ENCODE measurements at regions not wholly inside any gene's neighbourhood (a gene's known extent, or its start where the extent isn't known, plus 50 kb on each side); places are given as distances from the start of the nearest gene placed in this dataset.

DNA sequence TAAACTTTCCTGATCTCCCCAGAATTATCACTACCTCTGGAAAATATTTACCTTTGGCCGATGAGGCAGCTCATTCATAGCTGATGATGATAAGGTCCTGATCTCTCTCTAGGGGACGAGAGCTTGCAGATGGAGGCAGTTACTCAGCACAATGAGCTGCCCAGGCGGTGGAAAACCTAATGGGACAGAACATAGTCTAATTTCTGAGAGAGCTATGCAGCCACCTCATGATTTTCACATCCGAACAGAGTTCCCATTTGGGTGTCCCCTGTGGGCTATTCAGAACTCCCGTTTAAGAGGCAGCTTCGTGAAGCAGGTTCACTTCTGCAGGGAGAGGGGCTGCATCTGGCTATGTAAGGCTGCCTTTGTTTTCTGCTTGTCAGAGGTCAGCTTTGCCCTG, 724.6 kb upstream of the TMEM132C start:
- Histone ChIP-seq H3K4me1 (no peaks in the 10 kb centered on the region), H3K36me3 (no peaks in the 10 kb centered on the region), H3K27ac (no peak overlapping the region), H3K4me3 (no peak overlapping the region), H3K9me3 (replicated peaks) (no peaks in the 10 kb centered on the region), H3K27me3 (no peaks in the 10 kb centered on the region)
- no peak for DNase-seq

DNA sequence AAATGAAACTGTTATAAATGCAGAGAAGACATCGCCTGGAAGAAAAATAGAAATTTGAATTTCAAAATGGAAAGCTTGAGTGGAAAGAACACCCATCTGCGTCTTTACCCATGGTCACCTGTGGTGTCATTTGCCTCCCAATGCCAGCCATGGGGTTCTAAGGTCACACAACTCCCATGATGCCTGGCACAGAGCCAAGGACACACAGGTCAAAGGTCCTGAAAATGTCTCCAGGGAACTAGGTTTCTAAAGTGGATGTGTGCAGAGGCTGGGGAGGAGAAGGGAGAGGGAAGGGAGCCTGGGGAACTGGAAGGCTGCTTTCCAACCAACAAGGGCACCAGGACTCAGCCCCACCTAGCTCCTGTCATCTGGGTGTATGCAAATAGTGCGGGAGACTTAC, 724.0 kb upstream of the TMEM132C start:
- Histone ChIP-seq H3K27me3 (no peaks in the 10 kb centered on the region), H3K4me3 (no peak overlapping the region), H3K4me1 (peaks cover 2% of the 10 kb centered on the region; the same call in 1 of the 2 replicates), H3K36me3 (no peaks in the 10 kb centered on the region), H3K27ac (no peak overlapping the region), H3K9me3 (replicated peaks) (no peaks in the 10 kb centered on the region)
- DNase-seq, result no peak

DNA sequence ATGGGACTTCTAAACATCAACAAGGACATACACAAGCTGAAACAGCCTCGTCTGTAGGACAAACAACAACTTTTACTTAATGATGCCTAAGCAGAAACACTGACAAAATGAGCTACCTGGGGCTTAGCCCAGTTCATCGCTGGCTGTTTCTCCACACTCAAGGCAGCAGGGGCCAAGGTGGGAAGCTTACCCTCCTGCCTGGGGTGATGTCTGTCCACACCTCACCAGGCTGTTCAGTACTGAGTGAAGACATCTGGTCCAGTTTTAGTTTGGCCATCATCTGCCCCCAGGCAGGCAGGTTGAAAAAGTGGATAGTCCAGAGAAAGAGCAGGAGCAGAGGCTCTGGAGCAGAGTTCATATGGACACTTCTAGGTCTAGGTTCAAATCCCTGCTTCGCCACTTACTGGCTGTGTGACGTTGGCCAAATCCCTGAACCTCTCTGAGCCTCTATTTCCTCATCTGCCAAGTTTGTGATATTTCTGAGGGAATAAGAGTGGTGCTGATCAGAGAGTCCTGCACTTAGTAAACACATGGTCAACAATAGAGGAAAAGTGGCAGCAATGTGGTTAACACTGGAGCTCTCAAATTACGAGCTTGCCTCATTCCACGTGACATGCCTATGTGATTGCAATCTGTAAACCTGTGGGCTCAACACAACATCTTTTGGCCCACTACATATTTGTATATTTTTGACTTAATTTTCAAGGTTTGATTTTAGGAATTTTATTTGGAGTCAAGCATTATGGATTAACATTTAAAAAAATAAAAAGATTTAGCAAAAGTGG, 720.1 kb upstream of the TMEM132C start:
- Histone ChIP-seq H3K27me3 (no peaks in the 10 kb centered on the region), H3K9me3 (replicated peaks) (no peaks in the 10 kb centered on the region), H3K36me3 (no peaks in the 10 kb centered on the region), H3K4me3 (no peak overlapping the region), H3K27ac (no peak overlapping the region), H3K4me1 (peaks cover 10% of the 10 kb centered on the region)
- DNase-seq, result peak in 1 of 2 experiments; percentile 13

- peak in 1 of 2 experiments; percentile 31 for DNase-seq
- H3K27ac ChIP-seq, result no peak overlapping the region
Measured at GRCh38 chr12:127548123-127548553, 718.8 kb upstream of the TMEM132C start.

DNA sequence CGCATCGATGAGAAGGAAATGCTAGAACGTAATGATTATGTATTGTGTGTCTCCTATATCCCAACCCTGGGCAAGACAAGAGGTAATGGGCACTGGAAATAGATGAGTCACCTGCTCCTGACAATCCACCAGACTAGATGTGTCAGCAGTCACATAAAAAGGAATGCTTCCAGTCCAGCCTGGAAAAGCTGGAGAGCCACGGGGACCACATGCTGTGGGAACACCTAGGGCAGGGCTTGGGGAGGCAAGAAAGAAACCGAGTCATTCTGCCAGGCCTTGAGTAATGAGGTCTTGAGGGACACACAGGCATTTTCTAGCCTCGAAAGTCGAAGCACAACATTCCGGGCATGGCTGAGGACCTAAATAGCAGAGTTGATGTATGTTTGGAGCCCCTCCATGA, 716.7 kb upstream of the TMEM132C start:
- Histone ChIP-seq H3K36me3 (no peaks in the 10 kb centered on the region), H3K9me3 (replicated peaks) (no peaks in the 10 kb centered on the region), H3K4me3 (no peak overlapping the region), H3K27ac (no peak overlapping the region), H3K4me1 (peaks cover 10% of the 10 kb centered on the region), H3K27me3 (no peaks in the 10 kb centered on the region)
- peak; percentile 13 to 31 for DNase-seq

More at GRCh38 chr12:127548123-127548553, 718.8 kb upstream of the TMEM132C start:
- H3K27me3 ChIP-seq, result no peaks in the 10 kb centered on the region
- H3K4me3 ChIP-seq, result peak overlapping the region; percentile 17; the same call in 1 of the 2 replicates
- H3K4me1 ChIP-seq, result peaks cover 10% of the 10 kb centered on the region
- no peaks in the 10 kb centered on the region for H3K9me3 ChIP-seq (replicated peaks)
- no peaks in the 10 kb centered on the region for H3K36me3 ChIP-seq

GRCh38 chr12:127552838-127553237, 714.1 kb upstream of the TMEM132C start:
- no peaks in the 10 kb centered on the region for H3K27me3 ChIP-seq
- DNase-seq, result no peak
- peaks cover 9% of the 10 kb centered on the region for H3K4me1 ChIP-seq
- H3K4me3 ChIP-seq, result no peak overlapping the region
- no peak overlapping the region for H3K27ac ChIP-seq
- no peaks in the 10 kb centered on the region for H3K36me3 ChIP-seq
- no peaks in the 10 kb centered on the region for H3K9me3 ChIP-seq (replicated peaks)

- Histone ChIP-seq H3K36me3 (no peaks in the 10 kb centered on the region), H3K4me3 (no peak overlapping the region), H3K9me3 (replicated peaks) (no peaks in the 10 kb centered on the region), H3K27ac (no peak overlapping the region), H3K27me3 (no peaks in the 10 kb centered on the region), H3K4me1 (peaks cover 18% of the 10 kb centered on the region)
- no peak for DNase-seq
Measured at GRCh38 chr12:127555071-127555470, 711.9 kb upstream of the TMEM132C start.

- Histone ChIP-seq H3K27me3 (no peaks in the 10 kb centered on the region), H3K4me3 (no peak overlapping the region), H3K36me3 (no peaks in the 10 kb centered on the region; the same call in 1 of the 2 replicates), H3K9me3 (replicated peaks) (peaks cover 3% of the 10 kb centered on the region), H3K27ac (no peak overlapping the region), H3K4me1 (peaks cover 24% of the 10 kb centered on the region)
- no peak for DNase-seq
Measured at GRCh38 chr12:127556231-127556886, 710.6 kb upstream of the TMEM132C start.

DNA sequence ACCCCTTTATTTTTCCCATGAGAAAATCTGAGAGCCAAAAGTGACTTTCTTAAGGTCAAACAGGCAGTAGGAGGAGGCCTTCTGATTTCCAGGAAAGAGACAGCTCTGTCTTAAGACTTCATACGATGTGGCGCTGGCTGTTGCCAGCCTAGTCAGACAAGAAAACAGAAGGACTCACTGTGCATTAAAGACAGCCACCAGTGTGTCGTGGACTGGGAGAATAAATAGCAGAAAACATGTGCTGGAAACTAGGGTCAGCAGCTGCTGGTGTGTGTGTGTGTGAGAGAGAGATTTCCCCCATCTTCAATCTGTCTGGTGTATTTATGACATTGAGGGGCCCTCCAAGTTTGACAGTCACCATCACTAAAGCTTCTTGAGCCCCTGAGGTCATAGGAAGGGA, 708.6 kb upstream of the TMEM132C start:
- H3K4me1 ChIP-seq, result peaks cover 24% of the 10 kb centered on the region
- peaks cover 3% of the 10 kb centered on the region for H3K9me3 ChIP-seq (replicated peaks)
- H3K27ac ChIP-seq, result peak overlapping the region; percentile 93
- no peak overlapping the region for H3K4me3 ChIP-seq
- DNase-seq, result peak in 1 of 2 experiments; percentile 49
- H3K27me3 ChIP-seq, result no peaks in the 10 kb centered on the region
- no peaks in the 10 kb centered on the region; the same call in 1 of the 2 replicates for H3K36me3 ChIP-seq

DNA sequence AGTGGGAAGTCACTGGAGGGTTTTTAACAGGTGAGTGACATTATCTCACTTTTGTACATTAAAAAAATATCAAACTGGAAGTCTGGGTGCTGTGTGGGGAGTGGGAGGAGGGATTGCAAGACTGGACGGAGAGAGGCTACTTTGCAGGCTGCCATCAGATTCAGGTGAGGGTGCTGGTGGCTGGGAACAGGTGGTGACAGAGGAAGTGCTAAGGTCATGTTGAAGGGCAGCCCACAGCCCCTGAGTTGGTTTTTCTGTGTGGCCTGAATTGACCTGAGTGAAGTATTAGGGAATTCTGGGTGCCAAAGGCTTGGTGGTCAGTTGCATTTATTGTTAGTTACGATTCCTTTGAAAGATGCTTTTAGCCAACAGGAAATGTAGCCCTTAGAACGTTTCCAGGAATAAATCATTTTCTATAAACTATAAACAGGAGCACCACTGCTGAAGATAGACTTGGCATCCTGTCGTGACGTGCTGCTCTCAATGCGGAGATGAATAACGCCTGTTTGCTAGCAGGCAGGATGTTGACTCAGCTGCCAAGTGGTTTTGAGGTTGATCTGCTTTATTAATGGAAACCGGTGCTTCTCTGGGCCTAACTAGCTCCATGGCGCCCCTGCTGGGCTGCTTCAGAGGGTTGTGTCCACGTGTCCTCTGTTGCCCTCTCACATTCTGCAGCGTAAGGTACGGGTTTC, 707.5 kb upstream of the TMEM132C start:
- Histone ChIP-seq H3K4me3 (peak overlapping the region; percentile 11; the same call in 1 of the 2 replicates), H3K27ac (peak overlapping the region; percentile 93), H3K9me3 (replicated peaks) (peaks cover 3% of the 10 kb centered on the region), H3K27me3 (no peaks in the 10 kb centered on the region), H3K36me3 (no peaks in the 10 kb centered on the region; the same call in 1 of the 2 replicates), H3K4me1 (peaks cover 24% of the 10 kb centered on the region)
- peak; percentile 91 to 97 for DNase-seq

GRCh38 chr12:127560041-127560478, 706.9 kb upstream of the TMEM132C start:
- no peaks in the 10 kb centered on the region for H3K27me3 ChIP-seq
- peaks cover 24% of the 10 kb centered on the region for H3K4me1 ChIP-seq
- H3K36me3 ChIP-seq, result no peaks in the 10 kb centered on the region; the same call in 1 of the 2 replicates
- H3K9me3 ChIP-seq (replicated peaks), result peaks cover 3% of the 10 kb centered on the region
- DNase-seq, result no peak
- peak overlapping the region; percentile 93 for H3K27ac ChIP-seq
- H3K4me3 ChIP-seq, result no peak overlapping the region

DNA sequence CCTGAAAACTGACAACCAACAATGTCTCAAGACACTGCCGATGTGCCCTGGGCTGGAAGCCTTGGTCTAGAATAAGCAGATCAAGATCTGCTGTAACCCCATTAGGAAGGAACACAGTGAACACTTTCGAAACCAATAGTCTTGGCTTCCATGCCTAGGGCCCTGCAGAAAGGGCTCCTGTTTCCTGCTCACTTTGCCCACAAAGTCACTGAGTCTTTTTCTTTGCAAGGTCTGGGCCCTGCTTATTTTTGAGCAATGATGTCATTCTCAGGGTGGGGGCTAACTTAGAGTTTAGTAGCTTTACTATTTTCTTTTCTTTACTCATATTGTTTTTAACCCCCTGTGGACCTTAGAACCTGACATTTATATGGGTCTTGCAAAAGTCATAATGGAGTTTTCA, 704.2 kb upstream of the TMEM132C start:
- no peaks in the 10 kb centered on the region; the same call in 1 of the 2 replicates for H3K36me3 ChIP-seq
- peaks cover 24% of the 10 kb centered on the region for H3K4me1 ChIP-seq
- H3K4me3 ChIP-seq, result no peak overlapping the region
- H3K27ac ChIP-seq, result no peak overlapping the region
- peaks cover 3% of the 10 kb centered on the region for H3K9me3 ChIP-seq (replicated peaks)
- no peak for DNase-seq
- no peaks in the 10 kb centered on the region for H3K27me3 ChIP-seq

- no peak overlapping the region for H3K27ac ChIP-seq
- no peaks in the 10 kb centered on the region; the same call in 1 of the 2 replicates for H3K36me3 ChIP-seq
- no peak overlapping the region for H3K4me3 ChIP-seq
- H3K27me3 ChIP-seq, result no peaks in the 10 kb centered on the region
- DNase-seq, result no peak
- peaks cover 4% of the 10 kb centered on the region for H3K4me1 ChIP-seq
- peaks cover 3% of the 10 kb centered on the region for H3K9me3 ChIP-seq (replicated peaks)
Measured at GRCh38 chr12:127565241-127565640, 701.7 kb upstream of the TMEM132C start.

GRCh38 chr12:127567531-127567930, 699.4 kb upstream of the TMEM132C start:
- DNase-seq, result no peak
- H3K4me1 ChIP-seq, result peaks cover 5% of the 10 kb centered on the region; the same call in 1 of the 2 replicates
- H3K27ac ChIP-seq, result no peak overlapping the region
- H3K9me3 ChIP-seq (replicated peaks), result no peaks in the 10 kb centered on the region
- no peaks in the 10 kb centered on the region for H3K36me3 ChIP-seq
- no peak overlapping the region for H3K4me3 ChIP-seq
- no peaks in the 10 kb centered on the region for H3K27me3 ChIP-seq

GRCh38 chr12:127570387-127570786, 696.6 kb upstream of the TMEM132C start:
- no peak for DNase-seq
- Histone ChIP-seq H3K36me3 (no peaks in the 10 kb centered on the region), H3K27ac (peak overlapping the region; percentile 73), H3K4me1 (peaks cover 5% of the 10 kb centered on the region), H3K27me3 (no peaks in the 10 kb centered on the region), H3K9me3 (replicated peaks) (no peaks in the 10 kb centered on the region), H3K4me3 (peak overlapping the region; percentile 45; the same call in 1 of the 2 replicates)

Measured in SJCRH30 (cell line).